Heart left ventricle (tissue), 16 donors: ENCODE measurements at regions not wholly inside any gene's neighbourhood (a gene's known extent, or its start where the extent isn't known, plus 50 kb on each side); places are given as distances from the start of the nearest gene placed in this dataset.

Source experiments
- ATAC-seq, 4 donors: fragments of 200-7000 bp; cut with Tn5 transposase; one replicate each; pipeline ENCODE4 v1.9.1; 2020 to 2022; ENCODE audit warnings: moderate library complexity in 4 of 4, mild to moderate bottlenecking in 3 of 4, moderate number of reproducible peaks in 1 of 4
- DNase-seq, 5 donors: peaks; one replicate each; pipeline ENCODE4 v3.0.0-alpha.2; 2020
- H3K27ac ChIP-seq, 12 donors: fragments of 200-600 bp; sonication (generic) in 4 of 12; one replicate each; pipeline versions ENCODE4 v1.5.0 to v1.8.0; 2016 to 2022; ENCODE audit warnings: mild to moderate bottlenecking in 2 of 12
- H3K27me3 ChIP-seq, 9 donors: fragments of 200-600 bp; sonication (generic) in 2 of 9; one replicate each; pipeline versions ENCODE4 v1.5.1 to v1.8.0; 2016 to 2022; ENCODE audit warnings: mild to moderate bottlenecking in 3 of 9
- H3K36me3 ChIP-seq, 9 donors: fragments of 200-600 bp; sonication (generic) in 2 of 9; one replicate each; pipeline versions ENCODE4 v1.5.0 to v1.8.0; 2018 to 2022; ENCODE audit warnings: mild to moderate bottlenecking in 2 of 9
- H3K4me1 ChIP-seq, 12 donors: fragments of 200-600 bp; sonication (generic) in 4 of 12; one replicate each; pipeline versions ENCODE4 v1.5.0 to v1.8.0; 2016 to 2022; ENCODE audit warnings: mild to moderate bottlenecking in 3 of 12
- H3K4me3 ChIP-seq, 12 donors: fragments of 200-600 bp; sonication (generic) in 4 of 12; one replicate each; pipeline versions ENCODE4 v1.5.0 to v1.8.0; 2017 to 2022; ENCODE audit warnings: mild to moderate bottlenecking in 9 of 12, moderate library complexity in 4 of 12
- H3K9me3 ChIP-seq, 12 donors: fragments of 200-600 bp; sonication (generic) in 4 of 12; one replicate each; pipeline versions ENCODE4 v1.5.0 to v1.8.0; 2016 to 2022; ENCODE audit warnings: mild to moderate bottlenecking in 1 of 12
- POLR2A ChIP-seq, 2 donors: fragments of 450-650 bp; IDR thresholded peaks; one replicate each; pipeline ENCODE4 v1.6.1; 2017; ENCODE audit warnings: antibody characterized with exemption in 2 of 2, mild to moderate bottlenecking in 2 of 2, moderate library complexity in 2 of 2
- WGBS, 4 donors: extraction: QIAGEN DNeasy Blood & Tissue Kit in 2 of 4; methylation state at CpG; one replicate each; pipeline versions ENCODE4 v1.1.5 to v1.1.7; 2013 to 2018; 5-methylcytosine and 5-hydroxymethylcytosine counted together
- intact Hi-C, 10 donors: fragments of 100-400 bp; cut with DNase I; formaldehyde crosslinking; loops; one replicate each; pipeline versions ENCODE4 v1.11.1 to v1.14.2; 2022
- TF ChIP-seq, protein P1 (sequence below), 12 donors: fragments of 200-600 bp; sonication (generic) in 4 of 12; IDR thresholded peaks; one replicate each; pipeline versions ENCODE4 v1.5.0 to v1.8.0; 2018 to 2022; ENCODE audit warnings: antibody characterized with exemption in 12 of 12, mild to moderate bottlenecking in 5 of 12
- donor health status: ischemic (EF 13 %, LVEDD 7.1; RV severe dilation, severe dysfunction).
- donor health status: healthy with polysubstance abuse.
- donor health status: DM: no; HTN: yes; CAD: no.
- donor health status: DM: no; HTN: no; CAD: no.
- donor health status: ischemic (EF 25% LVEDD 6.9; RV normal size, moderate dysfunction).
- donor health status: ischemic (EF 25% LVEDD 5.7; RV mildly dilated, moderate dysfunction).
- donor health status: healthy.
- donor health status: DM: yes; HTN: yes; CAD: no.
- donor health status: ischemic (EF 35%, LVEDD 5.7; RV mildly dilated, moderate dysfunction).
- donor health status: nonischemic (EF 11% LVEDD 7.7; RV severe dilation, severe dysfunction).
- donor health status: DM: yes; HTN: yes; CAD: no.
- donor health status: PGD.
- donor health status: ischemic (EF 29% LVEDD 5.4; RV normal size, mild dysfunction).
- donor health status: nonischemic (EF 23%, LVEDD 6.1; RV moderate dilation, normal function).

DNA sequence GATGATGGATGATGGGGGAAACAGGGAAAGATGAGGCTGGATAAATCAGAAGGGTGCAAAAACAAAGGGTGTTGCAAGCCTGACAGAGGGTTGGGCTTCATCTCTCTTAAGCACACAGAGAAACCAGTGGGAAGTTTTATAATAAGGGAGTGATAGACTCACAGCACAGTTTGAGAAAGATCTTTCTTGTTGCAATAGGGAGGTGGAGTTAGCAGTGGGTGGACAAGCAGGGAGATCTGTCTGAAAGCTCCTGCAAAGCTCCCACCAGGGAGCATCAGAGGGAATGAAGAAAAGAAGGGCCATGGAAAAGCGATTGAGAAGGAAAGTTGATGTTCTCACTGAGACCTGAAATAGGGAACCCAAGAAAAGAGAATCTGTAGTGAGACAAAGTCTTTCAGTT, 64.9 kb downstream of the BOD1L2 start:
- no peak overlapping the region for H3K27ac ChIP-seq
- no peak overlapping the region for H3K4me3 ChIP-seq
- WGBS, 4 donors = 71 to 96% (median 83%) methylated on average over 1 of the region's 1 CpG
- H3K9me3 ChIP-seq = peaks cover 0 to 4% (median 0%) of the 10 kb centered on the region in 12 donors
- H3K4me1 ChIP-seq = peaks cover 0 to 14% (median 4%) of the 10 kb centered on the region in 12 donors
- TF ChIP-seq, protein P1, sequence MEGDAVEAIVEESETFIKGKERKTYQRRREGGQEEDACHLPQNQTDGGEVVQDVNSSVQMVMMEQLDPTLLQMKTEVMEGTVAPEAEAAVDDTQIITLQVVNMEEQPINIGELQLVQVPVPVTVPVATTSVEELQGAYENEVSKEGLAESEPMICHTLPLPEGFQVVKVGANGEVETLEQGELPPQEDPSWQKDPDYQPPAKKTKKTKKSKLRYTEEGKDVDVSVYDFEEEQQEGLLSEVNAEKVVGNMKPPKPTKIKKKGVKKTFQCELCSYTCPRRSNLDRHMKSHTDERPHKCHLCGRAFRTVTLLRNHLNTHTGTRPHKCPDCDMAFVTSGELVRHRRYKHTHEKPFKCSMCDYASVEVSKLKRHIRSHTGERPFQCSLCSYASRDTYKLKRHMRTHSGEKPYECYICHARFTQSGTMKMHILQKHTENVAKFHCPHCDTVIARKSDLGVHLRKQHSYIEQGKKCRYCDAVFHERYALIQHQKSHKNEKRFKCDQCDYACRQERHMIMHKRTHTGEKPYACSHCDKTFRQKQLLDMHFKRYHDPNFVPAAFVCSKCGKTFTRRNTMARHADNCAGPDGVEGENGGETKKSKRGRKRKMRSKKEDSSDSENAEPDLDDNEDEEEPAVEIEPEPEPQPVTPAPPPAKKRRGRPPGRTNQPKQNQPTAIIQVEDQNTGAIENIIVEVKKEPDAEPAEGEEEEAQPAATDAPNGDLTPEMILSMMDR (IDR thresholded peaks at IDR 0.05) = no peak
- no peak for TF ChIP-seq POLR2A (IDR thresholded peaks at IDR 0.05)
- intact Hi-C loops = no loop called here
- ATAC-seq (no peak), DNase-seq (no peak)
- no peaks in the 10 kb centered on the region for H3K36me3 ChIP-seq
- H3K27me3 ChIP-seq = peaks cover 0 to 31% (median 7%) of the 10 kb centered on the region in 9 donors

DNA sequence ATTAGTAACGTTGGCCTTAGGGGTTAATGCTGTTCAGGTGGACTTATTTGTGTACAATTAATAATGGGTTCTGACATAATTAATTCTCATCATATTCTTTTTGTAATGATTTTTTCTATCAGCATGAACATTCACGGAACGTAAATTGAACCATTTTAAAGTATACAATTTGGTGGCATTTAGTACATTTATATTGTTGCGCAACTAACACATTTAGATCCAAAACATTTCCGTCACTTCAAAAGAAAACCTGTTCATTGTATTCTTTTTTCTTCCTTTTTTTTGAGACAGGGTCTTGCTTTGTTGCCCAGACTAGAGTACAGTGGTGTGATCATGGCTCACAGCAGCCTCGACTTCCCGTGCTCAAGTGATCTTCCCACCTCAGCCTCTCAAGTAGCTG, 65.8 kb downstream of the BOD1L2 start:
- DNase-seq (no peak), ATAC-seq (no peak)
- H3K27me3 ChIP-seq = peaks cover 0 to 31% (median 7%) of the 10 kb centered on the region in 9 donors
- H3K9me3 ChIP-seq = peaks cover 0 to 4% (median 0%) of the 10 kb centered on the region in 12 donors
- peaks cover 0 to 14% (median 4%) of the 10 kb centered on the region in 12 donors for H3K4me1 ChIP-seq
- H3K36me3 ChIP-seq = no peaks in the 10 kb centered on the region
- 94 to 95% (median 94%) methylated on average over 7 of the region's 7 CpGs for WGBS, 4 donors
- H3K27ac ChIP-seq = no peak overlapping the region
- no peak overlapping the region for H3K4me3 ChIP-seq
- intact Hi-C loops = no loop called here
- TF ChIP-seq POLR2A (IDR thresholded peaks at IDR 0.05) = no peak
- TF ChIP-seq, protein P1 (IDR thresholded peaks at IDR 0.05) = no peak

DNA sequence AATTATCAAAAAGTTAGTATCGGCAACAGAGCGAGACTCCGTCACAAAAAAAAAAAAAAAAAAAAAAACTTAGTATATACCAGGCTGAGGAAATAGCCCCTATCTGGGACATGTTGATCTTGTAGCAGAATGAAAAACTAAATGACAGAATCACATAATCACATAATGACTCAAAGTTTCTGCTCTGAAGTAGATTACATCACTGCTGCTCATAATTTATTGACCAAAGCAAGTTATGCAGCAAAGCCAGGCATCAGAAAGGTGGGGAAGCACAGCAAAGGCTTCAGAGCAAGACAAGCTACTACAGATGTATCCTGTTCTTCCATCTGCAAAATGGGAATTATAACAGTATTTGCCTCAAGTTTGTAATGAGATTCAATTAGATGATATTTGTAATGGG, 68.1 kb downstream of the BOD1L2 start:
- Histone ChIP-seq H3K4me1 (peaks cover 0 to 10% (median 1%) of the 10 kb centered on the region in 12 donors), H3K9me3 (peaks cover 0 to 4% (median 0%) of the 10 kb centered on the region in 12 donors), H3K4me3 (no peak overlapping the region), H3K27ac (no peak overlapping the region), H3K27me3 (peaks cover 0 to 20% (median 2%) of the 10 kb centered on the region in 9 donors), H3K36me3 (no peaks in the 10 kb centered on the region)
- intact Hi-C loops = no loop called here
- ATAC-seq (no peak), DNase-seq (no peak)
- WGBS, 4 donors = 92 to 98% (median 96%) methylated on average over 3 of the region's 3 CpGs
- no peak for TF ChIP-seq POLR2A (IDR thresholded peaks at IDR 0.05)

DNA sequence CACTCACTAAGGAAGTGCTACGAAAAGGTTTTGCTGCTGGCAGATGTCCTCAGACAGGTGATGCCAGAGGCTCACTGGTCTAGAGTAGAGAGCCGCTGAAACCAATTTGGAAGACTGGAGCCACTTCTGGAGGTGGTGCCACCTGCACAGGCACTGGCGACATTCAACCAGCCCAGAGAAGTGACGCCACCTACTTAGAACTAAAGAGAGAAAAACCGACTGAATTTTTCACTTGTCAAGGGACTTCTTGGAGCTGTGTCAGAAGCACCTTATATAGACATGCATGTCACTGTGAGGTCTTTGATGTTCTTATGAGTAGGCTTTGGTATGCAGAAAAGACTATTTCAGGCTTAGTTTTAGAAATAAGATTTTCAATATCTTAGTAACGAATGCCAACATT, 71.4 kb downstream of the BOD1L2 start:
- Histone ChIP-seq H3K27ac (no peak overlapping the region), H3K36me3 (no peaks in the 10 kb centered on the region), H3K4me1 (no peaks in the 10 kb centered on the region), H3K9me3 (peaks cover 0 to 4% (median 0%) of the 10 kb centered on the region in 12 donors), H3K4me3 (no peak overlapping the region), H3K27me3 (peaks cover 0 to 23% (median 0%) of the 10 kb centered on the region in 9 donors)
- TF ChIP-seq, protein P1 (IDR thresholded peaks at IDR 0.05) = no peak
- no peak for TF ChIP-seq POLR2A (IDR thresholded peaks at IDR 0.05)
- 88 to 91% (median 90%) methylated on average over 6 of the region's 6 CpGs for WGBS, 4 donors
- no peak for DNase-seq
- intact Hi-C loops = no loop called here
- ATAC-seq = no peak

DNA sequence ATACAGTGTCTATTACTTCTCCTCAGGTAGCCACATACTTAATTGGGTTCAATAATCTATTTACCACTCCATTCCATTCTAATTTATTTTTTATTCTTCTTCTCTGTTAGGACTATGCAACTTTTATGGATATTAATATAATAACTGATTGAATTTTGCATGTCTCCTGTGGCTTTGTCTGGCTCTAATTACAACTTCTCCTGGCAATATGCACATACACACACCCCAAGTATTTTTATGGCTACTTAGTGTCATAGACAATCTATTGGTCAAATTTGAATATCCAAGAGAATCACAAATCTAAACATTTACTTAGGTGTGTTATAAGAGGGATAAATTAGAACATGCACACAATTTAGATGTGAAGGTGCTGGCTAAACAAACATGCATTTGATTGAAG, 73.1 kb downstream of the BOD1L2 start:
- intact Hi-C loops = no loop called here
- H3K27ac ChIP-seq = no peak overlapping the region

More for the DNA sequence above, 73.1 kb downstream of the BOD1L2 start:
- Histone ChIP-seq H3K9me3 (no peaks in the 10 kb centered on the region), H3K27me3 (peaks cover 0 to 23% (median 0%) of the 10 kb centered on the region in 9 donors), H3K4me3 (no peak overlapping the region), H3K36me3 (no peaks in the 10 kb centered on the region), H3K4me1 (no peaks in the 10 kb centered on the region)
- TF ChIP-seq, protein P1 (IDR thresholded peaks at IDR 0.05) = no peak
- no peak for TF ChIP-seq POLR2A (IDR thresholded peaks at IDR 0.05)
- ATAC-seq (no peak), DNase-seq (no peak)
